HEK293T (cell line): ENCODE measurements at regions not wholly inside any gene's neighbourhood (a gene's known extent, or its start where the extent isn't known, plus 50 kb on each side); places are given as distances from the start of the nearest gene placed in this dataset.

ENCODE experiments used
- CTCF ChIA-PET: fragments of 350-600 bp; formaldehyde crosslinking; extraction: SDS; loops from one replicate; lab custom pipeline; 2021; ENCODE audit warnings: antibody characterized with exemption, inconsistent platforms; lab: Yijun Ruan, JAX
- POLR2A ChIA-PET: fragments of 350-600 bp; formaldehyde crosslinking; extraction: SDS; loops from one replicate; lab custom pipeline; 2020; ENCODE audit warnings: antibody characterized with exemption, inconsistent platforms; lab: Yijun Ruan, JAX
- DNase-seq: peaks from one replicate; pipeline ENCODE4 v3.0.0; 2012; ENCODE audit warnings: mixed read lengths; ENCODE audit errors: extremely low spot score
- ARNT ChIP-seq: fragments of 450-650 bp; IDR thresholded peaks from 2 replicates; pipeline ENCODE4 v1.6.1; 2017; ENCODE audit warnings: mild to moderate bottlenecking
- BHLHE40 ChIP-seq: fragments of 450-650 bp; IDR thresholded peaks from 2 replicates; pipeline ENCODE4 v1.6.1; 2016; ENCODE audit warnings: mild to moderate bottlenecking, moderate library complexity, borderline replicate concordance
- CTBP1 ChIP-seq: fragments of 450-650 bp; IDR thresholded peaks from 2 replicates; pipeline ENCODE4 v1.6.1; 2016; ENCODE audit warnings: borderline replicate concordance
- ELF4 ChIP-seq: fragments of 450-650 bp; IDR thresholded peaks from 2 replicates; pipeline ENCODE4 v1.6.1; 2017; ENCODE audit warnings: antibody characterized with exemption
- FOXA1 ChIP-seq: fragments of 450-650 bp; IDR thresholded peaks from 2 replicates; pipeline ENCODE4 v1.6.1; 2016; ENCODE audit warnings: mild to moderate bottlenecking
- FOXK2 ChIP-seq: fragments of 450-650 bp; IDR thresholded peaks from 2 replicates; pipeline ENCODE4 v1.6.1; 2016; ENCODE audit warnings: mild to moderate bottlenecking
- FOXM1 ChIP-seq: fragments of 450-650 bp; IDR thresholded peaks from 2 replicates; pipeline ENCODE4 v1.6.1; 2017; ENCODE audit warnings: mild to moderate bottlenecking, borderline replicate concordance
- HDGF ChIP-seq: fragments of 450-650 bp; IDR thresholded peaks from 2 replicates; pipeline ENCODE4 v1.6.1; 2017; ENCODE audit warnings: antibody characterized with exemption, borderline replicate concordance
- L3MBTL2 ChIP-seq: fragments of 450-650 bp; conservative IDR thresholded peaks from 2 replicates; pipeline ENCODE4 v1.6.1; 2016; ENCODE audit warnings: mild to moderate bottlenecking
- LEF1 ChIP-seq: fragments of 450-650 bp; IDR thresholded peaks from 2 replicates; pipeline ENCODE4 v1.6.1; 2017; ENCODE audit warnings: mild to moderate bottlenecking, borderline replicate concordance
- NFRKB ChIP-seq: fragments of 450-650 bp; IDR thresholded peaks from 2 replicates; pipeline ENCODE4 v1.6.1; 2016; ENCODE audit warnings: mild to moderate bottlenecking, moderate library complexity
- SP1 ChIP-seq: fragments of 450-650 bp; IDR thresholded peaks from 2 replicates; pipeline ENCODE4 v1.6.1; 2017
- SUZ12 ChIP-seq: fragments of 450-650 bp; IDR thresholded peaks from 2 replicates; pipeline ENCODE4 v1.6.1; 2016; ENCODE audit warnings: mild to moderate bottlenecking
- TARDBP ChIP-seq: fragments of 450-650 bp; IDR thresholded peaks from 2 replicates; pipeline ENCODE4 v1.6.1; 2016
- ZNF384 ChIP-seq: fragments of 450-650 bp; IDR thresholded peaks from 2 replicates; pipeline ENCODE4 v1.6.1; 2016
- TF ChIP-seq, protein P1 (sequence below): fragments of 450-650 bp; IDR thresholded peaks from 2 replicates; pipeline ENCODE4 v1.6.1; 2016

DNA sequence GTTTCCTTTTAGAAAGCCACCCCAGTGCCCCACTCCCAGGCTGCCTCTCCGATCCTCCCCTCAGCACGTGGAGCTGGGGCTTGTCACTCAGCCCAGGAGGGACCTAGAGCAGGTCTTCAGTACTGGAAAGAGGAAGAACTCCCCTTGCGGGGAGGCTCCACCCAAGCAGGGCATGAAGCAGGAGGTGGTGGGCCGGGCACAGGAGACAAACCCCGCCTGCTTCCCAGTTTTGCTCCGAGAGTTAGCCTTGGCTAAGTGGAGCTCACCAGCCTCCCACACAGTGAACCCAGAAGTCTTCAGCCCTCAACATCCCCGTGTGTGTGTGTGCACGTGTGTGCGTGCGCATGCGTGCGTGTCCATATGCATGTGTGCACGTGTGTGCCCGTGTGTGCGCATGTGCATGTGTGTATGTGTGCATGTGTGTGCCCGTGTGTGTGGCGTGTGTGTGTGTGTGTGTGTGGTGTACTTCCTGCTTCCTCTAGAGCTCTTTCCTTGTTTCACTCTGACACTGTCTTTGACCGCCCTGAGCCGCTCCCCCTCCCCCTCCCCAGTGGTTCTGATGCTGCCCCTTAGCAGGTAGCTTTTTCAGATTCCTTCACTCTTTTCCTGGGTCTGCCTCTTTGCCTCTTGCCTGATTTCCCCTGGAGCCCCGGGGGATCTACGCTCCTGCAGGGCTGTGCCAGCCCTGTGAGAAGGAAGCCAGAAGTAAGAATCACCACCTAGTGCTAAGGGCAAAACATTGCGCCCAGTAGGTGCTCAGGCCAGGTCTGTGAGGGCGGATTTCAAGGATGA is 239.8 kb downstream of the CDC5L start:
- no peak for DNase-seq
- POLR2A ChIA-PET, result no interaction called here
- CTCF ChIA-PET, result interaction anchor here (0.7 to 1.8 kb wide), 2 partner anchors 65 to 152 kb away, joined by 3 to 9 read pairs; no protein-coding TSS in a partner anchor
- TF ChIP-seq CTBP1, result no peak
- no peak for TF ChIP-seq SUZ12
- no peak for TF ChIP-seq L3MBTL2
- no peak for TF ChIP-seq SP1
- TF ChIP-seq ZNF384, result no peak
- TF ChIP-seq TARDBP, result no peak
- TF ChIP-seq LEF1, result no peak
- TF ChIP-seq NFRKB, result no peak
- TF ChIP-seq FOXM1, result no peak
- TF ChIP-seq FOXA1, result no peak
- no peak for TF ChIP-seq FOXK2

DNA sequence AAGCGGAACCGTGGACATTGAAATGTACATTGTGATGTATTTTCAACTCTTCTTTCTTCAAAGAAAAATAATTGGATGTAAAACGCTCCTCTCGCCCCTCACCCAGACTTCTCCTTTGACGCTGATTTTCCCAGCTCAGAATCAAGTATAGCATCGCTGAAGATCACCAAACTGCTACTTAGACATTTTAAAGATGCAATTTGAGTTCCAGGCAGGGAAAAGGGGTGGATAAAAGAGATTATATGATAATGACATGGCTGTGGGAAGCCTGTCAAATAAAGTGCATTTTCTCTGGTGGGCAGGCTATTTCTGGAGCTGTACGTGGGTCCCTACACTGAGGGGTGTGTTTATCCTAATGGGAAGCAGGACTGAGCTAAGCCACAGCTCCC is 240.4 kb downstream of the CDC5L start:
- no peak for DNase-seq
- POLR2A ChIA-PET, result no interaction called here
- CTCF ChIA-PET, result interaction anchor here (0.7 to 1.8 kb wide), 2 partner anchors 64 to 152 kb away, joined by 3 to 9 read pairs; no protein-coding TSS in a partner anchor
- TF ChIP-seq HDGF (no peak), FOXA1 (no peak), SP1 (no peak), TARDBP (no peak), BHLHE40 (no peak), NFRKB (no peak), ELF4 (no peak)
- TF ChIP-seq, protein P1, sequence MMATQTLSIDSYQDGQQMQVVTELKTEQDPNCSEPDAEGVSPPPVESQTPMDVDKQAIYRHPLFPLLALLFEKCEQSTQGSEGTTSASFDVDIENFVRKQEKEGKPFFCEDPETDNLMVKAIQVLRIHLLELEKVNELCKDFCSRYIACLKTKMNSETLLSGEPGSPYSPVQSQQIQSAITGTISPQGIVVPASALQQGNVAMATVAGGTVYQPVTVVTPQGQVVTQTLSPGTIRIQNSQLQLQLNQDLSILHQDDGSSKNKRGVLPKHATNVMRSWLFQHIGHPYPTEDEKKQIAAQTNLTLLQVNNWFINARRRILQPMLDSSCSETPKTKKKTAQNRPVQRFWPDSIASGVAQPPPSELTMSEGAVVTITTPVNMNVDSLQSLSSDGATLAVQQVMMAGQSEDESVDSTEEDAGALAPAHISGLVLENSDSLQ, result no peak

DNA sequence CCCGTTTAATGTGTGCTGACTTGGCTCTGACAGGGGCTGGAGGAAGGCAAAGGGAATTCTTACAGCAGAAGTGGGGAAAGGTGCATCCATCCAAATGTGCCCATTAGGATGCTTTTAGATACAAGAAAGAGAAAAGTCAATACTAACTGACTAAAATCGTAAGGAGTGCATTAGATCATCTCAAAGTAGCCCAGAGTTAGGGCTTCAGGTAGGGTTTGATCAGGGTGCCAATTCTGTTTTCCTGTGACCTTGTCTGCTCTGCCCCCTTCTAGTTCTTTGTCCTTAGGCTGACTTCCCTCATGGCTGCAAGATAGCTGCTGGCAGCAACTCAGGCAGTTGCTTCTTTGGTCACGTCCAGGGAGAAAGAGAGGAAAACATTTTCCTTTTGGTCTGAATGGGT is 240.8 kb downstream of the CDC5L start:
- ChIA-PET CTCF (interaction anchor here (0.7 to 1.8 kb wide), 2 partner anchors 64 to 153 kb away, joined by 3 to 9 read pairs; no protein-coding TSS in a partner anchor), POLR2A (no interaction called here)
- no peak for TF ChIP-seq FOXA1
- TF ChIP-seq FOXK2, result no peak
- TF ChIP-seq, protein P1, result no peak
- no peak for TF ChIP-seq SP1
- no peak for TF ChIP-seq L3MBTL2
- no peak for TF ChIP-seq TARDBP
- no peak for DNase-seq

DNA sequence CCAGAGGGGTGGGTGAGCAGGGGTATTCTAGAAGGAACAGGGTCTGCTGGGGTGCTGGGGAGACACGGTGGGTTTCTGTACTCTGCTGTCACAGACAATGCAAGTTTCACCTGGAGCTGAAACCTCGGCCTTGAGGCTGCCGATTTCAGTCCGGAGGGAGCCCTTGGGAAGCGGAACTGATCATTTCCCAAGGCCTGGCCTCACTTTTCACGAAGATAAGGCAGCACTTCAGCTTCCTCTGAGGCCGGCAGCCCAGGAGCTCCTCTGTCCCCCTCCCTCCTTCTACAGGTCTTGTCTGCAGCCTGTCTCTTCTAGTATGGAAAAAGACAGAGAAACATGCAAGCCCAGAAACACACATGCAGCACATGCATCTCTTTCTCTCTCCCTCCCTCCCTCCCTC is 242.1 kb downstream of the CDC5L start:
- no peak for TF ChIP-seq SUZ12
- no peak for TF ChIP-seq FOXA1
- TF ChIP-seq FOXK2, result no peak
- TF ChIP-seq ZNF384, result no peak
- TF ChIP-seq BHLHE40, result no peak
- TF ChIP-seq, protein P1, result no peak
- no peak for DNase-seq
- POLR2A ChIA-PET, result no interaction called here
- CTCF ChIA-PET, result interaction anchor here (1.0 to 3.7 kb wide), 7 partner anchors 17 to 1295 kb away, joined by 3 to 36 read pairs (median 11); no protein-coding TSS in a partner anchor

- ChIA-PET CTCF (interaction anchor here (0.6 to 3.7 kb wide), 22 partner anchors 10 to 1294 kb away, joined by 3 to 36 read pairs (median 4); no protein-coding TSS in a partner anchor), POLR2A (no interaction called here)
- peak; percentile 83 for DNase-seq
- TF ChIP-seq FOXM1, result 0 out of 2 replicates have a peak, but pooled peaks have one; percentile 30
- TF ChIP-seq LEF1, result no peak
Observed at GRCh38 chr6:44630125-44631028, 242.9 kb downstream of the CDC5L start.

GRCh38 chr6:44631968-44632367 is 244.5 kb downstream of the CDC5L start:
- TF ChIP-seq FOXA1, result no peak
- TF ChIP-seq FOXK2, result no peak
- no peak for TF ChIP-seq TARDBP
- TF ChIP-seq CTBP1, result no peak
- TF ChIP-seq FOXM1, result no peak
- TF ChIP-seq BHLHE40, result no peak
- no peak for TF ChIP-seq ZNF384
- no peak for TF ChIP-seq L3MBTL2
- no peak for TF ChIP-seq ARNT
- TF ChIP-seq SP1, result no peak
- TF ChIP-seq NFRKB, result no peak
- no peak for TF ChIP-seq SUZ12
- TF ChIP-seq ELF4, result no peak
- TF ChIP-seq LEF1, result no peak
- TF ChIP-seq HDGF, result no peak
- TF ChIP-seq, protein P1, result no peak
- ChIA-PET CTCF (interaction anchor here (1.4 to 3.7 kb wide), 4 partner anchors 14 to 156 kb away, joined by 4 to 36 read pairs (median 18); no protein-coding TSS in a partner anchor), POLR2A (no interaction called here)

More at GRCh38 chr6:44631968-44632367, 244.5 kb downstream of the CDC5L start:
- DNase-seq, result no peak
